ENCODE measurements at regions not wholly inside any gene's neighbourhood (a gene's known extent, or its start where the extent isn't known, plus 50 kb on each side); places are given as distances from the start of the nearest gene placed in this dataset.

DNA sequence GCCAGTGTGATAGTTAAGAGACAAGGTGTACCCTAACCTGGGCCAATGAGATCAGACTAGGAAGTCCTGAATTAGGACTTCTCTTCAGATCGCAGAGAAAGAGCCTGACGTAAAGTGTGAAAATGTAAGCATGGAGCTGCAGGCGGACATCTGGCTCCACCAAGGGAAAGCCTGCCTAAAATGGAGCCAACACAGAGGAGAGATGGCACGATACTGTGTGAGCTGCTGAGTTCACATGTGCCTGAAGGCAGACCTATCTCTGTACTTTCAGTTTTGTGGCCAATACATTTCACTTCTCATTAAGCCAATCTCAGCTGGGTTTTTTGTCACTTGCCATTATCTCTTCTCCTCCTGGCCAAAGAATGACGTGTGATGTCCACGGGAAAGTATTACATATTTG is 210.5 kb downstream of the ELAVL2 start:
- TF ChIP-seq, protein P1, sequence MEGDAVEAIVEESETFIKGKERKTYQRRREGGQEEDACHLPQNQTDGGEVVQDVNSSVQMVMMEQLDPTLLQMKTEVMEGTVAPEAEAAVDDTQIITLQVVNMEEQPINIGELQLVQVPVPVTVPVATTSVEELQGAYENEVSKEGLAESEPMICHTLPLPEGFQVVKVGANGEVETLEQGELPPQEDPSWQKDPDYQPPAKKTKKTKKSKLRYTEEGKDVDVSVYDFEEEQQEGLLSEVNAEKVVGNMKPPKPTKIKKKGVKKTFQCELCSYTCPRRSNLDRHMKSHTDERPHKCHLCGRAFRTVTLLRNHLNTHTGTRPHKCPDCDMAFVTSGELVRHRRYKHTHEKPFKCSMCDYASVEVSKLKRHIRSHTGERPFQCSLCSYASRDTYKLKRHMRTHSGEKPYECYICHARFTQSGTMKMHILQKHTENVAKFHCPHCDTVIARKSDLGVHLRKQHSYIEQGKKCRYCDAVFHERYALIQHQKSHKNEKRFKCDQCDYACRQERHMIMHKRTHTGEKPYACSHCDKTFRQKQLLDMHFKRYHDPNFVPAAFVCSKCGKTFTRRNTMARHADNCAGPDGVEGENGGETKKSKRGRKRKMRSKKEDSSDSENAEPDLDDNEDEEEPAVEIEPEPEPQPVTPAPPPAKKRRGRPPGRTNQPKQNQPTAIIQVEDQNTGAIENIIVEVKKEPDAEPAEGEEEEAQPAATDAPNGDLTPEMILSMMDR (IDR thresholded peaks at IDR 0.05; ENCODE audit: insufficient read depth, low read length, poor library complexity, severe bottlenecking): no peak
- no peak for TF ChIP-seq EZH2phosphoT487 (conservative IDR thresholded peaks at IDR 0.05; ENCODE audit: low read length)

Measured in SU-DHL-6 (cell line).